ENCODE measurements at regions not wholly inside any gene's neighbourhood (a gene's known extent, or its start where the extent isn't known, plus 50 kb on each side); places are given as distances from the start of the nearest gene placed in this dataset.

DNA sequence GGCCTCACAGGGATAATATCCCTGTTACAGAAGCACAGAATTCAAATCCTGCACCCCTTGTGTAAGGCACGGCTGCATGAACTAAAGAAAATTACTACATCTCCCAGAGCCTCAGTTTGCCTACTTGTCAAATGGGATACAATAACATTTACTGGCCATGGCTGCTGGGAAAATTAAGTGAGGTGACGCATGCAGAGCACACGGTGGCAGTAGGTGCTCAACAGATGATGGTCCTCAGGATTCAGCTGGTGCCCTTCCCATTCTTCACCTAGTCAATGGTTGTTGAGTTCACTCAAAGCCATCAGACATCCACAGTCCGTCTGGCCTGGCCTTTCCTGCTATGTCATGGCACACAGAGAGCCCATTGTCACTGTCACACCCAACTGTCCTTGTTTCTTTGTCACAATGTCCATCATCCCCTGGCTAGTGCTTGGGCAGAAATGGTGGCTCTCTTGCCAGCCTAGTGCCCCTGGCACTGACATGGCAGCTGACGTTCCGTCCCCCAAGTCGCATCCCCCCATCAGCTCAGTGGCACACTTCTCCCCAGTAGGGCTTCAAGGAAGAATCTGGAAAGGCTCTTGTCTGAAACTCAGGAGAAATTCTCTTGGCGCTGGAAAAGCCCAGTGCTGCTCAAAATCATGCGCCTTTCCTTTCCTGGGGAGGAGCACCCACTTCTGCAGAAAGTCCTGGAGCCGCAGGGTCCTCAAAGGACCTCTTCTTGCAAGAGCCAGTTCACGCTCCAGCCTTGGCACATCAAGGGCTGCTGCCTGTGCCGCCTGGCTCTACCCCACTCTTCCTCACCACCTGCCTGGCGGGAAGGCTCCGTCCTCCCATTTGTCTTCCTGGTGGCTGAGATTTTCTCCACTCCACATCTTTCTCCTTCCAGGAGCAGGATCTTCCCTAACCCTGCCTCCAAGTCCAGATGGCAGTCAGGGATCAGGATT lies 55.9 kb upstream of the SLC66A3 start:
- H3K27me3 ChIP-seq, result no peaks in the 10 kb centered on the region
- H3K27ac ChIP-seq, result no peak overlapping the region
- no peaks in the 10 kb centered on the region for H3K4me1 ChIP-seq (ENCODE audit: low read depth)
- no peaks in the 10 kb centered on the region for H3K9me3 ChIP-seq (ENCODE audit: low read depth)
- TF ChIP-seq, protein P1, sequence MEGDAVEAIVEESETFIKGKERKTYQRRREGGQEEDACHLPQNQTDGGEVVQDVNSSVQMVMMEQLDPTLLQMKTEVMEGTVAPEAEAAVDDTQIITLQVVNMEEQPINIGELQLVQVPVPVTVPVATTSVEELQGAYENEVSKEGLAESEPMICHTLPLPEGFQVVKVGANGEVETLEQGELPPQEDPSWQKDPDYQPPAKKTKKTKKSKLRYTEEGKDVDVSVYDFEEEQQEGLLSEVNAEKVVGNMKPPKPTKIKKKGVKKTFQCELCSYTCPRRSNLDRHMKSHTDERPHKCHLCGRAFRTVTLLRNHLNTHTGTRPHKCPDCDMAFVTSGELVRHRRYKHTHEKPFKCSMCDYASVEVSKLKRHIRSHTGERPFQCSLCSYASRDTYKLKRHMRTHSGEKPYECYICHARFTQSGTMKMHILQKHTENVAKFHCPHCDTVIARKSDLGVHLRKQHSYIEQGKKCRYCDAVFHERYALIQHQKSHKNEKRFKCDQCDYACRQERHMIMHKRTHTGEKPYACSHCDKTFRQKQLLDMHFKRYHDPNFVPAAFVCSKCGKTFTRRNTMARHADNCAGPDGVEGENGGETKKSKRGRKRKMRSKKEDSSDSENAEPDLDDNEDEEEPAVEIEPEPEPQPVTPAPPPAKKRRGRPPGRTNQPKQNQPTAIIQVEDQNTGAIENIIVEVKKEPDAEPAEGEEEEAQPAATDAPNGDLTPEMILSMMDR (IDR thresholded peaks at IDR 0.05; ENCODE audit: low read depth, low read length), result no peak
- no peaks in the 10 kb centered on the region for H3K36me3 ChIP-seq
- DNase-seq (ENCODE audit: low read depth in 1 of 2, low spot score in 1 of 2), result no peak
- H3K4me3 ChIP-seq, result no peak overlapping the region

DNA sequence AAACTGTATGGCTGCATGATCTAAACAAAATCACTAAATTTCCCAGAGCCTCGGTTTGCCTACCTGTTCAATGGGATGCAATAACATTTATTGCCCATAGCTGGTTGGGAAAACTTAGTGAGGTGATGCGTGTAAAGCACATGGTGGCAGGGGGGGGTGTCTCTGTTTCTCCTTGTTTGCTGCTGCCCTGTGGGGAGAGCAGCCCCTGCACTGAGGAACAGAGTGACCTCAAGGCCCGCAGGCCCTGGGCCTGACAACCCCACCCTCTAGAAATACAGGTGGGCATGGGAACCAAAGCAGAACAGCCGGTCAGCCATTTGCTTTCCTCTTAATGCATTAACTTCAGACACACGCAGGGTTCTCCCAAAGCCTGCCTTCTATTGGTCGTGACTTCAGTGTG lies 55.1 kb upstream of the SLC66A3 start:
- Histone ChIP-seq H3K27me3 (no peaks in the 10 kb centered on the region), H3K36me3 (no peaks in the 10 kb centered on the region), H3K4me1 (ENCODE audit: low read depth) (no peaks in the 10 kb centered on the region), H3K4me3 (no peak overlapping the region), H3K9me3 (ENCODE audit: low read depth) (no peaks in the 10 kb centered on the region), H3K27ac (no peak overlapping the region)
- TF ChIP-seq, protein P1 (IDR thresholded peaks at IDR 0.05; ENCODE audit: low read depth, low read length), result no peak
- no peak for DNase-seq (ENCODE audit: low read depth in 1 of 2, low spot score in 1 of 2)

DNA sequence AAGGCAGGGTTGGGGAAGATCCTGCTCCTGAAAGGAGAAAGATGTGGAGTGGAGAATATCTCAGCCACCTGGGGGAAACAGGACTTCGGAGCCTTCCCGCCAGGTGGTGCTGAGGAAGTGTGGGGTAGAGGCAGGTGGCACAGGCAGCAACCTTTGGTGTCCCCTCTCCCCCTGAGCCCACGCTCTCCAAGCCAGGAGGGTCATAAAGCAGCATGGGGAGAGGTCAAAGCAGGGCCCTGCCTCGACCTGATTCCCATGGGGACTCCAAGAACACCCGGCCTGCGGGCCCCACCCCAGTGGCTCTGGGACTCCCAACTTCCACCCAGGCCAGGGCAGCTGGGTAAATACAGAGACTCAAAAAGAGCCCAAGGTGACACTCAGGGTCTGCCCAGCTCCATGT lies 54.3 kb upstream of the SLC66A3 start:
- no peak for DNase-seq (ENCODE audit: low read depth in 1 of 2, low spot score in 1 of 2)
- no peaks in the 10 kb centered on the region for H3K36me3 ChIP-seq
- H3K9me3 ChIP-seq (ENCODE audit: low read depth), result no peaks in the 10 kb centered on the region
- no peaks in the 10 kb centered on the region for H3K27me3 ChIP-seq
- TF ChIP-seq, protein P1 (IDR thresholded peaks at IDR 0.05; ENCODE audit: low read depth, low read length), result no peak
- H3K4me1 ChIP-seq (ENCODE audit: low read depth), result no peaks in the 10 kb centered on the region
- H3K4me3 ChIP-seq, result no peak overlapping the region
- H3K27ac ChIP-seq, result no peak overlapping the region

DNA sequence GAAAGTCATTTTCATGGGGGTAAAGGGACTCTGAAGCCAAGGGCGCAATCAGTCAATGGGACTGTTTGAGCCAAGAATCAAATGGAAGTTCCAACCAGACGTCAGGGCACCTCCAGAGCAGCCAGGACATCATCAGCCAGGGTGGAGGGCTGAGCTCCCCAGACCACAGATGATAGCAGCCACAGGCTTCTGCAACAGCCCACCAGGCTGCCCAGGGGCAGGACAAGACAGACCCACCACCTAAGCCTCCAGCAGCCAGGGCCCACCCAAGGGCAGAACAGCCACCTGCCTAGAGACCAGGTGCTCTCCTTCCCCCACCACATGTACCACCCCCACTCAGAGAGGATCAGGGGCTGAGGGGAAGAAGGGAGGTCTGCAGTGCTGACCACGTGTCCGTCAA lies 53.8 kb upstream of the SLC66A3 start:
- no peak overlapping the region for H3K27ac ChIP-seq
- H3K4me3 ChIP-seq, result no peak overlapping the region
- TF ChIP-seq, protein P1 (IDR thresholded peaks at IDR 0.05; ENCODE audit: low read depth, low read length), result no peak
- H3K9me3 ChIP-seq (ENCODE audit: low read depth), result no peaks in the 10 kb centered on the region
- no peak for DNase-seq (ENCODE audit: low read depth in 1 of 2, low spot score in 1 of 2)
- no peaks in the 10 kb centered on the region for H3K4me1 ChIP-seq (ENCODE audit: low read depth)
- H3K36me3 ChIP-seq, result no peaks in the 10 kb centered on the region
- H3K27me3 ChIP-seq, result no peaks in the 10 kb centered on the region

DNA sequence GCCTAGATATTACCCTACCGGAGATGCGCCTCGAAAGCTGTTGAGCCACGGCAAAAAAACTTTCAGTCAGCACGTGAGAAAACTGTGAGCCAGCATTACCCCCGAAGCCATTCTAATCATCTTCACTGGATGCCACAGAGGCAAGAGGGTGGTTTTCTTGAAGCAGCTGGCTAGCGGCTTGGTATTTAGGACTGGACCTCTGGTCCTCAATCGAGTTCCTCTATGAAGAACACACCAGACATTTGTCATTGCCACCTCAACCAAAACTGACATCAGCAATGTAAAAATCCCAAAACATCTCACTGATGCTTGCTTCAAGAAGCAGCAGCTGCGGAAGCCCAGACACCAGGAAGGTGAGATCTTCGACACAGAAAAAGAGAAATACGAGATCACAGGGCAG lies 52.8 kb upstream of the SLC66A3 start:
- Histone ChIP-seq H3K4me3 (no peak overlapping the region), H3K27ac (no peak overlapping the region), H3K4me1 (ENCODE audit: low read depth) (no peaks in the 10 kb centered on the region), H3K9me3 (ENCODE audit: low read depth) (no peaks in the 10 kb centered on the region), H3K27me3 (no peaks in the 10 kb centered on the region), H3K36me3 (no peaks in the 10 kb centered on the region)
- TF ChIP-seq, protein P1 (IDR thresholded peaks at IDR 0.05; ENCODE audit: low read depth, low read length), result no peak
- DNase-seq (ENCODE audit: low read depth in 1 of 2, low spot score in 1 of 2), result no peak

All from cardiac muscle cell (in vitro differentiated cells and primary cell).